HL-60 (cell line): ENCODE measurements at regions not wholly inside any gene's neighbourhood (a gene's known extent, or its start where the extent isn't known, plus 50 kb on each side); places are given as distances from the start of the nearest gene placed in this dataset.

ENCODE experiments used
- DNase-seq, 2 experiments: peaks; one replicate each; pipeline ENCODE4 v3.0.0-alpha.2; 2010 to 2020; ENCODE audit warnings: low read depth in 1 of 2, low spot score in 1 of 2
- H3K27ac ChIP-seq: fragments of 250-450 bp; sonication (Bioruptor Pico); replicated peaks from 2 replicates; pipeline ENCODE4 v1.5.1; 2020; ENCODE audit warnings: mild to moderate bottlenecking, moderate library complexity
- H3K27me3 ChIP-seq: fragments of 250-450 bp; sonication (Bioruptor Pico); 2 replicates; pipeline ENCODE4 v1.5.1; 2021; ENCODE audit warnings: mild to moderate bottlenecking, moderate library complexity; ENCODE audit not compliant: insufficient read depth, poor library complexity, severe bottlenecking
- H3K4me3 ChIP-seq: replicated peaks from 2 replicates; pipeline ENCODE4 v1.5.1; 2011; ENCODE audit warnings: mild to moderate bottlenecking, control low read depth, low read length; ENCODE audit not compliant: insufficient read depth
- CTCF ChIP-seq: IDR thresholded peaks from one replicate; pipeline ENCODE4 v1.5.1; 2011; ENCODE audit warnings: low read length, control low read depth, inconsistent platforms; ENCODE audit not compliant: insufficient read depth
- GABPA ChIP-seq: IDR thresholded peaks from 2 replicates; pipeline ENCODE4 v1.6.1; 2012; ENCODE audit warnings: low read depth
- POLR2AphosphoS5 ChIP-seq: IDR thresholded peaks from 2 replicates; pipeline ENCODE4 v1.6.1; 2012; ENCODE audit warnings: low read depth
- REST ChIP-seq: IDR thresholded peaks from 2 replicates; pipeline ENCODE4 v1.6.1; 2012; ENCODE audit warnings: low read depth; ENCODE audit not compliant: insufficient replicate concordance
- SPI1 ChIP-seq: IDR thresholded peaks from 2 replicates; pipeline ENCODE4 v1.6.1; 2012; ENCODE audit warnings: low read depth, mild to moderate bottlenecking, borderline replicate concordance

- Histone ChIP-seq H3K27me3 (no peaks in the 10 kb centered on the region), H3K4me3 (no peak overlapping the region), H3K27ac (no peak overlapping the region)
- TF ChIP-seq CTCF (no peak), REST (no peak), SPI1 (no peak), GABPA (no peak), POLR2AphosphoS5 (no peak)
- DNase-seq: no peak
These were observed 128.2 kb upstream of the NOCT start for GRCh38 chr4:138887341-138887740.

- H3K4me3 ChIP-seq: no peak overlapping the region
- no peak overlapping the region for H3K27ac ChIP-seq
- TF ChIP-seq CTCF (no peak), REST (no peak), GABPA (no peak), POLR2AphosphoS5 (no peak), SPI1 (no peak)
- H3K27me3 ChIP-seq: no peaks in the 10 kb centered on the region
- DNase-seq: no peak
These were observed 135.8 kb upstream of the NOCT start for GRCh38 chr4:138879757-138880156.

- Histone ChIP-seq H3K4me3 (no peak overlapping the region), H3K27me3 (peaks cover 6% of the 10 kb centered on the region), H3K27ac (no peak overlapping the region)
- TF ChIP-seq POLR2AphosphoS5: no peak
- no peak for TF ChIP-seq SPI1
- TF ChIP-seq GABPA: no peak
- TF ChIP-seq REST: no peak
- no peak for TF ChIP-seq CTCF
- no peak for DNase-seq
These were observed 139.5 kb upstream of the NOCT start for GRCh38 chr4:138875891-138876608.
